Epithelial cell of proximal tubule (primary cell): ENCODE measurements at regions not wholly inside any gene's neighbourhood (a gene's known extent, or its start where the extent isn't known, plus 50 kb on each side); places are given as distances from the start of the nearest gene placed in this dataset.

Experiments used
- DNase-seq: peaks from one replicate; pipeline ENCODE4 v3.0.0-alpha.2; 2011; ENCODE audit warnings: low read depth
- H3K4me3 ChIP-seq: 2 replicates; pipeline ENCODE4 v1.5.1; 2011; ENCODE audit warnings: low read depth, mild to moderate bottlenecking, low read length
- TF ChIP-seq, protein P1 (sequence below): conservative IDR thresholded peaks from 2 replicates; pipeline ENCODE4 v1.5.1; 2012; ENCODE audit warnings: low read depth, mild to moderate bottlenecking, low read length

DNA sequence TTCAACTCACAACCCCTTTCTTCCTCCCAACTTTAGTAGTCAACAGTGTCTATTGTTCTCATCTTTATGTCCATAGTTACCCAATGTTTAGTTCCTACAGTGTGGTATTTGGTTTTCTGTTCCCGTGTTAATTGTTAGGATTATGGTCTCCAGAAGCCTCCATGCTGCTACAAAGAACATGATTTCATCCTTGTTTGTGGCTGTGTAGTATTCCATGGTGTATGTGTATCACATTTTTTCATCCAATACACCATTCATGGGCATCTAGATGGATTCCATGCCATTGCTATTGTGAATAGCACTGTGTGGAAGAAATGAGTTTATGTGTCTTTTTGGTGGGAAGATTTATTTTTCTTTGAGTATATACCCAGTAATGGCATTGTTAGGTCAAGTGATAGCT, 420.3 kb downstream of the XYLT1 start:
- no peak overlapping the region for H3K4me3 ChIP-seq
- no peak for DNase-seq
- TF ChIP-seq, protein P1, sequence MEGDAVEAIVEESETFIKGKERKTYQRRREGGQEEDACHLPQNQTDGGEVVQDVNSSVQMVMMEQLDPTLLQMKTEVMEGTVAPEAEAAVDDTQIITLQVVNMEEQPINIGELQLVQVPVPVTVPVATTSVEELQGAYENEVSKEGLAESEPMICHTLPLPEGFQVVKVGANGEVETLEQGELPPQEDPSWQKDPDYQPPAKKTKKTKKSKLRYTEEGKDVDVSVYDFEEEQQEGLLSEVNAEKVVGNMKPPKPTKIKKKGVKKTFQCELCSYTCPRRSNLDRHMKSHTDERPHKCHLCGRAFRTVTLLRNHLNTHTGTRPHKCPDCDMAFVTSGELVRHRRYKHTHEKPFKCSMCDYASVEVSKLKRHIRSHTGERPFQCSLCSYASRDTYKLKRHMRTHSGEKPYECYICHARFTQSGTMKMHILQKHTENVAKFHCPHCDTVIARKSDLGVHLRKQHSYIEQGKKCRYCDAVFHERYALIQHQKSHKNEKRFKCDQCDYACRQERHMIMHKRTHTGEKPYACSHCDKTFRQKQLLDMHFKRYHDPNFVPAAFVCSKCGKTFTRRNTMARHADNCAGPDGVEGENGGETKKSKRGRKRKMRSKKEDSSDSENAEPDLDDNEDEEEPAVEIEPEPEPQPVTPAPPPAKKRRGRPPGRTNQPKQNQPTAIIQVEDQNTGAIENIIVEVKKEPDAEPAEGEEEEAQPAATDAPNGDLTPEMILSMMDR: no peak
